ENCODE measurements at regions not wholly inside any gene's neighbourhood (a gene's known extent, or its start where the extent isn't known, plus 50 kb on each side); places are given as distances from the start of the nearest gene placed in this dataset.

DNA sequence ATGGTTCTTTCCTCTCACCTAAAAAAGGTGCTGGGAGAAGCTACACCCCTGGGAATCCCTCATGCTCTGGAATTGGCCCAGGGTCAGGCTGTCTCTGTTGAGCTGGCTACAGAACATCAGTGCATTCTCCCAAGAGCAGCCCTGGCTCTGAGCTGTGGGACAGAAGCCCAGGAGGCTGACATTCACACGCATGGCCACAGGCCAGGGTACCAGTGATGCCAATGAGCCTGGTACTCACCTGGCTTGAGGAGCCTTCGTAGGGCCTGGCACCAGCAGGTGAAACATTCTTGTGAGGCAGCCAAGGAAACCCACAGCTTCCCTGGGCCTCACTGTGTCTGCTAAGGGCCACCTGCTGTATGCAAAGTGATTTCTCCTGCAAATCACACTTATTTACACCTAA, 121.7 kb upstream of the CCL2 start:
- ChIA-PET POLR2A (no interaction called here), CTCF (no interaction called here)
- TF ChIP-seq NBN (IDR thresholded peaks at IDR 0.05): no peak
- TF ChIP-seq, protein P1, sequence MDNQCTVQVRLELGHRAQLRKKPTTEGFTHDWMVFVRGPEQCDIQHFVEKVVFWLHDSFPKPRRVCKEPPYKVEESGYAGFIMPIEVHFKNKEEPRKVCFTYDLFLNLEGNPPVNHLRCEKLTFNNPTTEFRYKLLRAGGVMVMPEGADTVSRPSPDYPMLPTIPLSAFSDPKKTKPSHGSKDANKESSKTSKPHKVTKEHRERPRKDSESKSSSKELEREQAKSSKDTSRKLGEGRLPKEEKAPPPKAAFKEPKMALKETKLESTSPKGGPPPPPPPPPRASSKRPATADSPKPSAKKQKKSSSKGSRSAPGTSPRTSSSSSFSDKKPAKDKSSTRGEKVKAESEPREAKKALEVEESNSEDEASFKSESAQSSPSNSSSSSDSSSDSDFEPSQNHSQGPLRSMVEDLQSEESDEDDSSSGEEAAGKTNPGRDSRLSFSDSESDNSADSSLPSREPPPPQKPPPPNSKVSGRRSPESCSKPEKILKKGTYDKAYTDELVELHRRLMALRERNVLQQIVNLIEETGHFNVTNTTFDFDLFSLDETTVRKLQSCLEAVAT (IDR thresholded peaks at IDR 0.05): no peak
- no peak for TF ChIP-seq ATF2 (IDR thresholded peaks at IDR 0.05; ENCODE audit: low read length)
- TF ChIP-seq NKRF (conservative IDR thresholded peaks at IDR 0.05): no peak
- no peak for TF ChIP-seq SP1 (IDR thresholded peaks at IDR 0.05; ENCODE audit: low read depth, low read length)
- no peak for TF ChIP-seq MXI1 (IDR thresholded peaks at IDR 0.05; ENCODE audit: low read depth, low read length)
- TF ChIP-seq POLR2AphosphoS5 (IDR thresholded peaks at IDR 0.05; ENCODE audit: low read length): no peak
- no peak for TF ChIP-seq CBFB (IDR thresholded peaks at IDR 0.05; ENCODE audit: low read depth)
- TF ChIP-seq, protein P2, sequence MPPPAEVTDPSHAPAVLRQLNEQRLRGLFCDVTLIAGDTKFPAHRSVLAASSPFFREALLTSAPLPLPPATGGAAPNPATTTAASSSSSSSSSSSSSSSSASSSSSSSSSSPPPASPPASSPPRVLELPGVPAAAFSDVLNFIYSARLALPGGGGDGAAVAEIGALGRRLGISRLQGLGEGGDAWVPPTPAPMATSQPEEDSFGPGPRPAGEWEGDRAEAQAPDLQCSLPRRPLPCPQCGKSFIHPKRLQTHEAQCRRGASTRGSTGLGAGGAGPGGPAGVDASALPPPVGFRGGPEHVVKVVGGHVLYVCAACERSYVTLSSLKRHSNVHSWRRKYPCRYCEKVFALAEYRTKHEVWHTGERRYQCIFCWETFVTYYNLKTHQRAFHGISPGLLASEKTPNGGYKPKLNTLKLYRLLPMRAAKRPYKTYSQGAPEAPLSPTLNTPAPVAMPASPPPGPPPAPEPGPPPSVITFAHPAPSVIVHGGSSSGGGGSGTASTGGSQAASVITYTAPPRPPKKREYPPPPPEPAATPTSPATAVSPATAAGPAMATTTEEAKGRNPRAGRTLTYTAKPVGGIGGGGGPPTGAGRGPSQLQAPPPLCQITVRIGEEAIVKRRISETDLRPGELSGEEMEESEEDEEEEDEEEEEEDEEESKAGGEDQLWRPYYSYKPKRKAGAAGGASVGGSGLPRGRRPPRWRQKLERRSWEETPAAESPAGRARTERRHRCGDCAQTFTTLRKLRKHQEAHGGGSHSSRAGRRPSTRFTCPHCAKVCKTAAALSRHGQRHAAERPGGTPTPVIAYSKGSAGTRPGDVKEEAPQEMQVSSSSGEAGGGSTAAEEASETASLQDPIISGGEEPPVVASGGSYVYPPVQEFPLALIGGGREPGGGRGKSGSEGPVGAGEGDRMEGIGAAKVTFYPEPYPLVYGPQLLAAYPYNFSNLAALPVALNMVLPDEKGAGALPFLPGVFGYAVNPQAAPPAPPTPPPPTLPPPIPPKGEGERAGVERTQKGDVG (CRISPR knock-in tag; IDR thresholded peaks at IDR 0.05): no peak
- no peak for TF ChIP-seq YBX1 (IDR thresholded peaks at IDR 0.05)
- TF ChIP-seq MTA3 (IDR thresholded peaks at IDR 0.05; ENCODE audit: borderline replicate concordance, low read length): no peak
- no peak for TF ChIP-seq HDAC6 (IDR thresholded peaks at IDR 0.05; ENCODE audit: unreplicated experiment)
- TF ChIP-seq POLR2AphosphoS2 (IDR thresholded peaks at IDR 0.05; ENCODE audit: low read depth, low read length): no peak
- TF ChIP-seq ELK1 (IDR thresholded peaks at IDR 0.05; ENCODE audit: low read depth, low read length): no peak
- no peak for TF ChIP-seq WRNIP1 (IDR thresholded peaks at IDR 0.05; ENCODE audit: borderline replicate concordance, low read depth, low read length)
- no peak for TF ChIP-seq FOXK2 (IDR thresholded peaks at IDR 0.05)
- no peak for TF ChIP-seq BRCA1 (IDR thresholded peaks at IDR 0.05; ENCODE audit: low read depth, low read length)
- no peak for TF ChIP-seq ZBED1 (IDR thresholded peaks at IDR 0.05; ENCODE audit: borderline replicate concordance)

More for the DNA sequence above, 121.7 kb upstream of the CCL2 start:
- Histone ChIP-seq H2AFZ (ENCODE audit: control insufficient read depth, low read depth, low read length) (no peak overlapping the region), H3K4me3 (no peak overlapping the region), H3K79me2 (ENCODE audit: control insufficient read depth, insufficient read depth, low read length) (no peaks in the 10 kb centered on the region), H3K27ac (ENCODE audit: control insufficient read depth, insufficient read depth) (no peak overlapping the region), H3K4me1 (ENCODE audit: control insufficient read depth, insufficient read depth, low read length) (no peaks in the 10 kb centered on the region), H3K9me3 (replicated peaks; ENCODE audit: control insufficient read depth, insufficient read depth, low read length) (no peaks in the 10 kb centered on the region), H3K4me2 (ENCODE audit: control insufficient read depth, insufficient read depth) (no peak overlapping the region), H3K27me3 (replicated peaks in 1 of 2; ENCODE audit: control insufficient read depth in 2 of 2, insufficient read depth in 2 of 2, low read length in 1 of 2) (no peaks in the 10 kb centered on the region; a peak in 1 of 4 replicates), H4K20me1 (ENCODE audit: control insufficient read depth, insufficient read depth) (no peaks in the 10 kb centered on the region), H3K36me3 (ENCODE audit: control insufficient read depth in 2 of 2, insufficient read depth in 2 of 2, low read length in 1 of 2) (no peaks in the 10 kb centered on the region), H3K9ac (ENCODE audit: control insufficient read depth, insufficient read depth, low read length) (no peak overlapping the region)
- intact Hi-C loops (cut with micrococcal nuclease; ENCODE audit: unreplicated experiment): no loop called here
- ChIA-PET RAD21 (ENCODE audit: unreplicated experiment) (no interaction called here), SMC1A (ENCODE audit: uncharacterized antibody, unreplicated experiment) (no interaction called here)
- FAIRE-seq: no peak
- in situ Hi-C loops (cut with MboI): no loop called here
- DNase-seq (ENCODE audit: low read depth, low spot score): no peak
- WGBS (ENCODE audit: insufficient coverage, insufficient replicate concordance, low lambda C conversion rate, missing lambda C conversion rate): 0% methylated on average over 2 of the region's 2 CpGs
- no peak for ATAC-seq
- no TSS peak for BruUV-seq (replicated peaks)

Data from GM12878 (cell line).